ENCODE measurements at regions not wholly inside any gene's neighbourhood (a gene's known extent, or its start where the extent isn't known, plus 50 kb on each side); places are given as distances from the start of the nearest gene placed in this dataset.

GRCh38 chr17:45719335-45720071 lies 64.6 kb upstream of the CRHR1 start:
- ChIA-PET CTCF (interaction anchor here (1.1 to 1.2 kb wide), 2 partner anchors 63 to 96 kb away, joined by 3 read pairs; no protein-coding TSS in a partner anchor), POLR2A (no interaction called here)
- no peaks in the 10 kb centered on the region for H3K4me1 ChIP-seq (ENCODE audit: control extremely low read depth in 1 of 4, control insufficient read depth in 4 of 4, insufficient read depth in 4 of 4, low read length in 3 of 4)
- DNase-seq, result peak; percentile 15 to 45 (median 44)
- 94% methylated on average over 3 of the region's 3 CpGs for WGBS (ENCODE audit: insufficient coverage)
- no peak overlapping the region for H3K27ac ChIP-seq (ENCODE audit: insufficient read depth in 1 of 2, low read depth in 1 of 2, low read length in 2 of 2, poor library complexity in 1 of 2, severe bottlenecking in 2 of 2)
- H3K9me3 ChIP-seq (ENCODE audit: control extremely low read depth in 1 of 5, control insufficient read depth in 4 of 5, insufficient read depth in 2 of 5, low read depth in 1 of 5, low read length in 4 of 5), result peaks cover 0 to 7% (median 2%) of the 10 kb centered on the region in 5 experiments
- H3K27me3 ChIP-seq (replicated peaks in 2 of 5; ENCODE audit: control insufficient read depth in 4 of 5, insufficient read depth in 5 of 5, low read length in 4 of 5), result peaks cover 1 to 30% (median 9%) of the 10 kb centered on the region in 5 experiments
- H3K4me3 ChIP-seq (ENCODE audit: control insufficient read depth in 1 of 7, extremely low read depth in 1 of 7, insufficient read depth in 4 of 7, low read depth in 2 of 7, low read length in 6 of 7), result no peak overlapping the region
- no peaks in the 10 kb centered on the region for H3K36me3 ChIP-seq (ENCODE audit: control insufficient read depth in 4 of 4, insufficient read depth in 4 of 4, low read length in 3 of 4)

- no peaks in the 10 kb centered on the region for H3K36me3 ChIP-seq (ENCODE audit: control insufficient read depth in 4 of 4, insufficient read depth in 4 of 4, low read length in 3 of 4)
- no peak overlapping the region for H3K27ac ChIP-seq (ENCODE audit: insufficient read depth in 1 of 2, low read depth in 1 of 2, low read length in 2 of 2, poor library complexity in 1 of 2, severe bottlenecking in 2 of 2)
- H3K9me3 ChIP-seq (ENCODE audit: control extremely low read depth in 1 of 5, control insufficient read depth in 4 of 5, insufficient read depth in 2 of 5, low read depth in 1 of 5, low read length in 4 of 5), result peaks cover 0 to 7% (median 2%) of the 10 kb centered on the region in 5 experiments
- no peaks in the 10 kb centered on the region for H3K4me1 ChIP-seq (ENCODE audit: control extremely low read depth in 1 of 4, control insufficient read depth in 4 of 4, insufficient read depth in 4 of 4, low read length in 3 of 4)
- no peak for DNase-seq
- POLR2A ChIA-PET, result no interaction called here
- H3K4me3 ChIP-seq (ENCODE audit: control insufficient read depth in 1 of 7, extremely low read depth in 1 of 7, insufficient read depth in 4 of 7, low read depth in 2 of 7, low read length in 6 of 7), result no peak overlapping the region
- peaks cover 0 to 28% (median 10%) of the 10 kb centered on the region in 5 experiments for H3K27me3 ChIP-seq (replicated peaks in 2 of 5; ENCODE audit: control insufficient read depth in 4 of 5, insufficient read depth in 5 of 5, low read length in 4 of 5)
- 90% methylated on average over 9 of the region's 11 CpGs for WGBS (ENCODE audit: insufficient coverage)
- CTCF ChIA-PET, result interaction anchor here (1.1 to 1.2 kb wide), 2 partner anchors 62 to 95 kb away, joined by 3 read pairs; no protein-coding TSS in a partner anchor
Measured at GRCh38 chr17:45720386-45720785, 63.7 kb upstream of the CRHR1 start.

DNA sequence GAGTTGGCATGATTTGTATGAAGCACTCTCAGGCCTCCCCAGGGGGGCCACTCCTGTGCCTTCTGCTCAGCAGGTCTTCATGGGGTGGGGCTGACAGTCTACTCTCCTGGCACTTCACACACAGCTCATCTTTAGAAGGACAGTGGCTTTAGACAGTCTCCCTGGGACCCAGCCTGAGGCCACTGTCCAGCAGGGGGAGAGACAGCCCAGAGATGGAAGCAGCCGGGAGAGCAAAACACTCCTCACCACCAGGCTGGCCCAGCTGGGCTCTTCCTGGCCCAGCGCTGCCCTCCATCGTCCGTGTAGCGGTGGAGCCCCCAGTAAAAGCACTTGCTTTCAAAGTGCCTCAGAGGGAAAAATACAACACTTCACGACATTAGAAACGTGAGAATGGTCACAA lies 62.0 kb upstream of the CRHR1 start:
- no peak overlapping the region for H3K27ac ChIP-seq (ENCODE audit: insufficient read depth in 1 of 2, low read depth in 1 of 2, low read length in 2 of 2, poor library complexity in 1 of 2, severe bottlenecking in 2 of 2)
- ChIA-PET POLR2A (no interaction called here), CTCF (no interaction called here)
- H3K27me3 ChIP-seq (replicated peaks in 2 of 5; ENCODE audit: control insufficient read depth in 4 of 5, insufficient read depth in 5 of 5, low read length in 4 of 5), result peaks cover 0 to 29% (median 7%) of the 10 kb centered on the region in 5 experiments
- H3K4me1 ChIP-seq (ENCODE audit: control extremely low read depth in 1 of 4, control insufficient read depth in 4 of 4, insufficient read depth in 4 of 4, low read length in 3 of 4), result no peaks in the 10 kb centered on the region
- WGBS (ENCODE audit: insufficient coverage), result 49% methylated on average over 7 of the region's 7 CpGs
- H3K9me3 ChIP-seq (ENCODE audit: control extremely low read depth in 1 of 5, control insufficient read depth in 4 of 5, insufficient read depth in 2 of 5, low read depth in 1 of 5, low read length in 4 of 5), result peaks cover 0 to 7% (median 2%) of the 10 kb centered on the region in 5 experiments
- peak; percentile 2 to 3 (median 3) for DNase-seq
- no peak overlapping the region for H3K4me3 ChIP-seq (ENCODE audit: control insufficient read depth in 1 of 7, extremely low read depth in 1 of 7, insufficient read depth in 4 of 7, low read depth in 2 of 7, low read length in 6 of 7)
- H3K36me3 ChIP-seq (ENCODE audit: control insufficient read depth in 4 of 4, insufficient read depth in 4 of 4, low read length in 3 of 4), result no peaks in the 10 kb centered on the region

DNA sequence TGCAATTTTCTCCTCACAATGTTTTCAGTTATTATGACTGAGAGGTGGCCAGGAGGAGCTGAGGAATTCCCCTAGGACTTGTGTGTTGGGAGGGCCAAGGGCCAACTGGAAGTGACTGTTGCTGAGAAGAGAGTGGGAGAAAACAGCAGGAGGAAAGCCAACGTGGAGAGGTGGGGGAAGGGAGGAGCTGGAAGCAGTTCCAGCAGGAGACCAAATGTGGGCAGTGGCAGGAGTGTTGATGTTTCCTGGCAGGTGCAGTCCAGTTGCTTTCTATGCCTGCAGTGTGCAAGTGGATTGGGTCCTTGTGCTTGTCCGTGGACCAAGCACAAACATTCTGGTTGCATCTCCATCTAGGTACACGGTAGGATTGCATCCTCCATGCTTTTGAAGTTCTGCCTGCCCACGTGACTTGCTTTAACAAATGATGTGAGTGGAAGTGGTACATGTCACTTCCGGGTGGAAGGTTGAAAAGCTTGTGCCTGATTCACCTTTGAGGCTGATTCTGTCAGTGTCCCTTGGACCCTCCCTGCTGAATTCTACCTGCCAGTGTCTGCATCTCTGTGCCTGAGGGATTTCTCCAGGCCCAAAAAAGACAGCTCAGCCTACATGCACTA lies 54.7 kb upstream of the CRHR1 start:
- Histone ChIP-seq H3K36me3 (ENCODE audit: control insufficient read depth in 4 of 4, insufficient read depth in 4 of 4, low read length in 3 of 4) (no peaks in the 10 kb centered on the region), H3K27ac (ENCODE audit: insufficient read depth in 1 of 2, low read depth in 1 of 2, low read length in 2 of 2, poor library complexity in 1 of 2, severe bottlenecking in 2 of 2) (no peak overlapping the region), H3K9me3 (ENCODE audit: control extremely low read depth in 1 of 5, control insufficient read depth in 4 of 5, insufficient read depth in 2 of 5, low read depth in 1 of 5, low read length in 4 of 5) (peaks cover 0 to 22% (median 10%) of the 10 kb centered on the region in 5 experiments), H3K4me3 (ENCODE audit: control insufficient read depth in 1 of 7, extremely low read depth in 1 of 7, insufficient read depth in 4 of 7, low read depth in 2 of 7, low read length in 6 of 7) (no peak overlapping the region), H3K27me3 (replicated peaks in 2 of 5; ENCODE audit: control insufficient read depth in 4 of 5, insufficient read depth in 5 of 5, low read length in 4 of 5) (peaks cover 3 to 17% (median 5%) of the 10 kb centered on the region in 5 experiments), H3K4me1 (ENCODE audit: control extremely low read depth in 1 of 4, control insufficient read depth in 4 of 4, insufficient read depth in 4 of 4, low read length in 3 of 4) (no peaks in the 10 kb centered on the region)
- 45% methylated on average over 5 of the region's 5 CpGs for WGBS (ENCODE audit: insufficient coverage)
- CTCF ChIA-PET, result no interaction called here
- POLR2A ChIA-PET, result no interaction called here
- no peak for DNase-seq

DNA sequence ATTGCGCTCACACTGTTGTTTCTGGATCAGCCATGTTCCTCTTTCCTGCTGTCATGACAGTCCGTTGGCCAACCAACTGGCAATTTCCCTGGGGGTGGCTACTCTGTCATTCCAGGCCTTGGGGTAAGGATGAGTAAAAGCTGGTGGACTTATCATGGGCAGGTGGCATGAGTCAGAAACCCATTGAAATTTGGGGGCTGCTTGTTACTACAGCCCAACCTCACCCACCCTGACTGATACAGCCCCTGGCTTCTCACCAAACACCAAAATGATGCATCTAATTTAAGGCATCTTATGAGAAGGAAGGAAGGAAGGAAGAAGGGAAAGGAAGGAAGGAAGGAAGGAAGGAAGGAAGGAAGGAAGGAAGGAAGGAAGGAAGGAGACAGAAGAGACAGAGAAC lies 53.9 kb upstream of the CRHR1 start:
- Histone ChIP-seq H3K4me1 (ENCODE audit: control extremely low read depth in 1 of 4, control insufficient read depth in 4 of 4, insufficient read depth in 4 of 4, low read length in 3 of 4) (no peaks in the 10 kb centered on the region), H3K27ac (ENCODE audit: insufficient read depth in 1 of 2, low read depth in 1 of 2, low read length in 2 of 2, poor library complexity in 1 of 2, severe bottlenecking in 2 of 2) (no peak overlapping the region), H3K27me3 (replicated peaks in 2 of 5; ENCODE audit: control insufficient read depth in 4 of 5, insufficient read depth in 5 of 5, low read length in 4 of 5) (peaks cover 3 to 14% (median 5%) of the 10 kb centered on the region in 5 experiments), H3K4me3 (ENCODE audit: control insufficient read depth in 1 of 7, extremely low read depth in 1 of 7, insufficient read depth in 4 of 7, low read depth in 2 of 7, low read length in 6 of 7) (no peak overlapping the region), H3K9me3 (ENCODE audit: control extremely low read depth in 1 of 5, control insufficient read depth in 4 of 5, insufficient read depth in 2 of 5, low read depth in 1 of 5, low read length in 4 of 5) (peaks cover 0 to 22% (median 10%) of the 10 kb centered on the region in 5 experiments), H3K36me3 (ENCODE audit: control insufficient read depth in 4 of 4, insufficient read depth in 4 of 4, low read length in 3 of 4) (no peaks in the 10 kb centered on the region)
- no peak for DNase-seq
- ChIA-PET POLR2A (no interaction called here), CTCF (interaction anchor here (1.2 kb wide), 1 partner anchor 86 kb away, joined by 3 read pairs; no protein-coding TSS in a partner anchor)
- 100% methylated on average over 1 of the region's 2 CpGs for WGBS (ENCODE audit: insufficient coverage)

- H3K36me3 ChIP-seq (ENCODE audit: control insufficient read depth in 4 of 4, insufficient read depth in 4 of 4, low read length in 3 of 4), result no peaks in the 10 kb centered on the region
- peaks cover 2 to 6% (median 3%) of the 10 kb centered on the region in 5 experiments for H3K27me3 ChIP-seq (replicated peaks in 2 of 5; ENCODE audit: control insufficient read depth in 4 of 5, insufficient read depth in 5 of 5, low read length in 4 of 5)
- H3K4me1 ChIP-seq (ENCODE audit: control extremely low read depth in 1 of 4, control insufficient read depth in 4 of 4, insufficient read depth in 4 of 4, low read length in 3 of 4), result no peaks in the 10 kb centered on the region
- H3K4me3 ChIP-seq (ENCODE audit: control insufficient read depth in 1 of 7, extremely low read depth in 1 of 7, insufficient read depth in 4 of 7, low read depth in 2 of 7, low read length in 6 of 7), result no peak overlapping the region
- no CpG with 5 or more reads among the region's 1 CpG for WGBS (ENCODE audit: insufficient coverage)
- H3K27ac ChIP-seq (ENCODE audit: insufficient read depth in 1 of 2, low read depth in 1 of 2, low read length in 2 of 2, poor library complexity in 1 of 2, severe bottlenecking in 2 of 2), result no peak overlapping the region
- no peak for DNase-seq
- CTCF ChIA-PET, result interaction anchor here (1.2 kb wide), 1 partner anchor 85 kb away, joined by 3 read pairs; no protein-coding TSS in a partner anchor
- POLR2A ChIA-PET, result no interaction called here
- peaks cover 0 to 22% (median 10%) of the 10 kb centered on the region in 5 experiments for H3K9me3 ChIP-seq (ENCODE audit: control extremely low read depth in 1 of 5, control insufficient read depth in 4 of 5, insufficient read depth in 2 of 5, low read depth in 1 of 5, low read length in 4 of 5)
Measured at GRCh38 chr17:45731459-45731858, 52.7 kb upstream of the CRHR1 start.

- peaks cover 0 to 22% (median 10%) of the 10 kb centered on the region in 5 experiments for H3K9me3 ChIP-seq (ENCODE audit: control extremely low read depth in 1 of 5, control insufficient read depth in 4 of 5, insufficient read depth in 2 of 5, low read depth in 1 of 5, low read length in 4 of 5)
- WGBS (ENCODE audit: insufficient coverage), result 88% methylated on average over 5 of the region's 6 CpGs
- no peak for DNase-seq
- ChIA-PET CTCF (no interaction called here), POLR2A (no interaction called here)
- H3K36me3 ChIP-seq (ENCODE audit: control insufficient read depth in 4 of 4, insufficient read depth in 4 of 4, low read length in 3 of 4), result no peaks in the 10 kb centered on the region
- no peak overlapping the region for H3K27ac ChIP-seq (ENCODE audit: insufficient read depth in 1 of 2, low read depth in 1 of 2, low read length in 2 of 2, poor library complexity in 1 of 2, severe bottlenecking in 2 of 2)
- no peaks in the 10 kb centered on the region for H3K4me1 ChIP-seq (ENCODE audit: control extremely low read depth in 1 of 4, control insufficient read depth in 4 of 4, insufficient read depth in 4 of 4, low read length in 3 of 4)
- no peak overlapping the region for H3K4me3 ChIP-seq (ENCODE audit: control insufficient read depth in 1 of 7, extremely low read depth in 1 of 7, insufficient read depth in 4 of 7, low read depth in 2 of 7, low read length in 6 of 7)
- H3K27me3 ChIP-seq (replicated peaks in 2 of 5; ENCODE audit: control insufficient read depth in 4 of 5, insufficient read depth in 5 of 5, low read length in 4 of 5), result peaks cover 0 to 5% (median 3%) of the 10 kb centered on the region in 5 experiments
Measured at GRCh38 chr17:45732926-45733505, 51.1 kb upstream of the CRHR1 start.

Measured in common myeloid progenitor, CD34-positive (primary cell).